Coronary artery (tissue), 2 donors: ENCODE measurements at regions not wholly inside any gene's neighbourhood (a gene's known extent, or its start where the extent isn't known, plus 50 kb on each side); places are given as distances from the start of the nearest gene placed in this dataset.

Source experiments
- DNase-seq: peaks from one replicate; pipeline ENCODE4 v3.0.0-alpha.2; 2017; ENCODE audit warnings: low spot score
- H3K27ac ChIP-seq, 2 donors: fragments of 200-600 bp; sonication (generic); one replicate each; pipeline ENCODE4 v1.5.1; 2016 to 2019
- H3K4me3 ChIP-seq: fragments of 200-600 bp; sonication (generic); 2 replicates; pipeline ENCODE4 v1.5.1; 2016; ENCODE audit warnings: mild to moderate bottlenecking, moderate library complexity
- TF ChIP-seq, protein P1 (sequence below): fragments of 200-600 bp; sonication (generic); IDR thresholded peaks from one replicate; pipeline ENCODE4 v1.5.1; 2019; ENCODE audit warnings: antibody characterized with exemption

- Histone ChIP-seq H3K27ac (no peak overlapping the region), H3K4me3 (no peak overlapping the region)
- DNase-seq, result no peak
- TF ChIP-seq, protein P1, sequence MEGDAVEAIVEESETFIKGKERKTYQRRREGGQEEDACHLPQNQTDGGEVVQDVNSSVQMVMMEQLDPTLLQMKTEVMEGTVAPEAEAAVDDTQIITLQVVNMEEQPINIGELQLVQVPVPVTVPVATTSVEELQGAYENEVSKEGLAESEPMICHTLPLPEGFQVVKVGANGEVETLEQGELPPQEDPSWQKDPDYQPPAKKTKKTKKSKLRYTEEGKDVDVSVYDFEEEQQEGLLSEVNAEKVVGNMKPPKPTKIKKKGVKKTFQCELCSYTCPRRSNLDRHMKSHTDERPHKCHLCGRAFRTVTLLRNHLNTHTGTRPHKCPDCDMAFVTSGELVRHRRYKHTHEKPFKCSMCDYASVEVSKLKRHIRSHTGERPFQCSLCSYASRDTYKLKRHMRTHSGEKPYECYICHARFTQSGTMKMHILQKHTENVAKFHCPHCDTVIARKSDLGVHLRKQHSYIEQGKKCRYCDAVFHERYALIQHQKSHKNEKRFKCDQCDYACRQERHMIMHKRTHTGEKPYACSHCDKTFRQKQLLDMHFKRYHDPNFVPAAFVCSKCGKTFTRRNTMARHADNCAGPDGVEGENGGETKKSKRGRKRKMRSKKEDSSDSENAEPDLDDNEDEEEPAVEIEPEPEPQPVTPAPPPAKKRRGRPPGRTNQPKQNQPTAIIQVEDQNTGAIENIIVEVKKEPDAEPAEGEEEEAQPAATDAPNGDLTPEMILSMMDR, result no peak
These were observed 483.2 kb downstream of the TLR4 start for GRCh38 chr9:118187408-118187807.

GRCh38 chr9:118189615-118190014 lies 485.4 kb downstream of the TLR4 start:
- Histone ChIP-seq H3K27ac (no peak overlapping the region), H3K4me3 (no peak overlapping the region)
- no peak for DNase-seq
- TF ChIP-seq, protein P1, result no peak

- H3K27ac ChIP-seq, result no peak overlapping the region
- DNase-seq, result no peak
- H3K4me3 ChIP-seq, result no peak overlapping the region
- TF ChIP-seq, protein P1, result no peak
These were observed 488.6 kb downstream of the TLR4 start for GRCh38 chr9:118192807-118193206.

DNA sequence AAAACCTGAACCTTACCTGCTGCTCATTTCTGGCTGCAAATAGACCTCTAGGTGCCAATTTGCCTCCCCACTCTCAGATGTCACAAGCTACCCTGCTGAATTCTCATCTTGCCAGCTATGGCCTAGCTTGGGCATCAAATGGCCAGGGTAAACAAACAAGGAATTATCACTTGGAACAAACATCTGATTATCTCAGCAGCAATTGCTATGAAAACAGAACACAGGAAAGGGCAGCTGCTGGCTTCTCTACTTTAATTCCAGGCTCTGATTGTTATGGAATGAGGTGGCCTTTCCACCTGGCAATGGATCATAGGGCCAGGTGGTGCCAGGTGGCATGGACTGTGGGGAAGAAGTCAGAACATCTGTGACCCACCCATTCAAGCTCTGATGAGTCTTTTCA lies 505.1 kb downstream of the TLR4 start:
- H3K4me3 ChIP-seq, result no peak overlapping the region
- no peak overlapping the region for H3K27ac ChIP-seq
- DNase-seq, result no peak
- TF ChIP-seq, protein P1, result no peak

DNA sequence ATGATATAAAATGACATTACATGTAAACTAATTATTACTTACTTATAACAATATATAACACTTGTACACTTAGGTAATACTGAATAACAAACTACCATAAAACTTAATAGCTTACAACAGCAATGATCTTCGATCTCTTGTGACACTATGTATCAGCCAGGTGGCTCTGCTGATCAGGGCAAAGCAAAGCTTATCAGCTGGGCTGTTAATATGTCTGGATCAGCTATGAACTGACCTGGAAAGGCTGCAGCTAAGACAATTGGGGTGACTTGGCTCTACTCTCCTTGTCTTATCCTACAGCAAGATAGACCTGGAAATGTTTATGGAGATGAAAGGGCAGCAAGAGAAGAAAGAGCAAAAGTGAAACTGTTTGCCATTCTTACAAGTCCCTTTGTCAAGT lies 511.3 kb downstream of the TLR4 start:
- Histone ChIP-seq H3K4me3 (no peak overlapping the region), H3K27ac (no peak overlapping the region)
- no peak for DNase-seq
- TF ChIP-seq, protein P1, result no peak

GRCh38 chr9:118222375-118222774 lies 518.2 kb downstream of the TLR4 start:
- Histone ChIP-seq H3K27ac (no peak overlapping the region), H3K4me3 (no peak overlapping the region)
- TF ChIP-seq, protein P1, result no peak
- no peak for DNase-seq

GRCh38 chr9:118223111-118223510 lies 518.9 kb downstream of the TLR4 start:
- TF ChIP-seq, protein P1, result no peak
- Histone ChIP-seq H3K4me3 (no peak overlapping the region), H3K27ac (no peak overlapping the region)
- DNase-seq, result no peak
